ENCODE measurements at regions not wholly inside any gene's neighbourhood (a gene's known extent, or its start where the extent isn't known, plus 50 kb on each side); places are given as distances from the start of the nearest gene placed in this dataset.
"Not testable (repeated sequence)": the region's sequence is repeated elsewhere in the genome, so short reads cannot be mapped to it uniquely, and the experiment has no call there.

- DNase-seq; intact Hi-C loops (cut with DNase I, micrococcal nuclease): not testable (repeated sequence)
- ATAC-seq: peak; percentile 67
Observed at GRCh38 chr21:5013455-5014304, 5507.7 kb upstream of the TPTE start.

- ATAC-seq; DNase-seq; intact Hi-C loops (cut with DNase I, micrococcal nuclease): not testable (repeated sequence)
Observed at GRCh38 chr21:5015187-5015586, 5506.2 kb upstream of the TPTE start.

- ATAC-seq: peak; percentile 69
- DNase-seq; intact Hi-C loops (cut with DNase I, micrococcal nuclease): not testable (repeated sequence)
Observed at GRCh38 chr21:5019120-5019519, 5502.3 kb upstream of the TPTE start.

GRCh38 chr21:5021815-5022214 is 5499.6 kb upstream of the TPTE start:
- DNase-seq; intact Hi-C loops (cut with DNase I, micrococcal nuclease): not testable (repeated sequence)
- ATAC-seq: peak; percentile 38

GRCh38 chr21:5022254-5022653 is 5499.1 kb upstream of the TPTE start:
- DNase-seq; intact Hi-C loops (cut with DNase I, micrococcal nuclease): not testable (repeated sequence)
- ATAC-seq: peak; percentile 66

- DNase-seq; intact Hi-C loops (cut with DNase I, micrococcal nuclease): not testable (repeated sequence)
- peak; percentile 60 for ATAC-seq
Observed at GRCh38 chr21:5022748-5023147, 5498.6 kb upstream of the TPTE start.

- ATAC-seq; intact Hi-C loops (cut with DNase I, micrococcal nuclease); DNase-seq: not testable (repeated sequence)
Observed at GRCh38 chr21:5035147-5035546, 5486.2 kb upstream of the TPTE start.

- intact Hi-C loops (cut with DNase I, micrococcal nuclease); ATAC-seq; DNase-seq: not testable (repeated sequence)
Observed at GRCh38 chr21:5035587-5035986, 5485.8 kb upstream of the TPTE start.

GRCh38 chr21:5037606-5038331 is 5483.6 kb upstream of the TPTE start:
- ATAC-seq; DNase-seq; intact Hi-C loops (cut with DNase I, micrococcal nuclease): not testable (repeated sequence)

- DNase-seq; ATAC-seq; intact Hi-C loops (cut with DNase I, micrococcal nuclease): not testable (repeated sequence)
Observed at GRCh38 chr21:5039926-5040325, 5481.5 kb upstream of the TPTE start.

- ATAC-seq; intact Hi-C loops (cut with DNase I, micrococcal nuclease); DNase-seq: not testable (repeated sequence)
Observed at GRCh38 chr21:5042583-5042982, 5478.8 kb upstream of the TPTE start.

GRCh38 chr21:5044812-5045211 is 5476.6 kb upstream of the TPTE start:
- peak; percentile 95 for ATAC-seq

GRCh38 chr21:5051303-5052018 is 5469.9 kb upstream of the TPTE start:
- ATAC-seq; DNase-seq; intact Hi-C loops (cut with DNase I, micrococcal nuclease): not testable (repeated sequence)

More at GRCh38 chr21:5044812-5045211, 5476.6 kb upstream of the TPTE start:
- DNase-seq; intact Hi-C loops (cut with DNase I, micrococcal nuclease): not testable (repeated sequence)

GRCh38 chr21:5055027-5055754 is 5466.2 kb upstream of the TPTE start:
- DNase-seq; ATAC-seq; intact Hi-C loops (cut with DNase I, micrococcal nuclease): not testable (repeated sequence)

GRCh38 chr21:5055996-5056962 is 5465.1 kb upstream of the TPTE start:
- ATAC-seq: peak; percentile 61
- DNase-seq; intact Hi-C loops (cut with DNase I, micrococcal nuclease): not testable (repeated sequence)

GRCh38 chr21:5057077-5057476 is 5464.3 kb upstream of the TPTE start:
- peak; percentile 70 for ATAC-seq
- DNase-seq; intact Hi-C loops (cut with DNase I, micrococcal nuclease): not testable (repeated sequence)
